DND-41 (cell line): ENCODE measurements at regions not wholly inside any gene's neighbourhood (a gene's known extent, or its start where the extent isn't known, plus 50 kb on each side); places are given as distances from the start of the nearest gene placed in this dataset.

ENCODE experiments used
- ATAC-seq: fragments of 200-7000 bp; cut with Tn5 transposase; 3 replicates; pipeline ENCODE4 v1.9.1; 2021; ENCODE audit warnings: low read depth; ENCODE audit not compliant: insufficient read depth
- DNase-seq: peaks from one replicate; pipeline ENCODE4 v3.0.0-alpha.2; 2020
- H2AFZ ChIP-seq: 2 replicates; pipeline ENCODE4 v1.6.0; 2012; ENCODE audit warnings: low read depth, low read length
- H3K27ac ChIP-seq: 2 replicates; pipeline ENCODE4 v1.5.1; 2012; ENCODE audit warnings: low read length, inconsistent platforms
- H3K27me3 ChIP-seq: fragments of 200-600 bp; sonication (generic); 2 replicates; pipeline ENCODE4 v1.6.0; 2012; ENCODE audit warnings: low read length, mild to moderate bottlenecking, inconsistent platforms; ENCODE audit not compliant: insufficient read depth, poor library complexity
- H3K36me3 ChIP-seq: 2 replicates; pipeline ENCODE4 v1.5.1; 2012; ENCODE audit warnings: low read length, inconsistent platforms; ENCODE audit not compliant: insufficient read depth
- H3K4me1 ChIP-seq: 2 replicates; pipeline ENCODE4 v1.5.1; 2012; ENCODE audit warnings: mild to moderate bottlenecking, low read length; ENCODE audit not compliant: insufficient read depth
- H3K4me2 ChIP-seq: 2 replicates; pipeline ENCODE4 v1.6.0; 2012; ENCODE audit warnings: mild to moderate bottlenecking, moderate library complexity, low read length, inconsistent platforms; ENCODE audit not compliant: insufficient read depth
- H3K4me3 ChIP-seq, 2 experiments: fragments of 200-600 bp in 1 of 2; shearing (Covaris generic) in 1 of 2; 2 replicates each; pipeline ENCODE4 v1.5.1; 2012 to 2016; ENCODE audit warnings: inconsistent platforms in 2 of 2, low read length in 2 of 2, mild to moderate bottlenecking in 2 of 2, low read depth in 1 of 2, moderate library complexity in 1 of 2
- H3K79me2 ChIP-seq: 2 replicates; pipeline ENCODE4 v1.6.0; 2012; ENCODE audit warnings: low read length, inconsistent platforms; ENCODE audit not compliant: insufficient read depth
- H3K9ac ChIP-seq: 2 replicates; pipeline ENCODE4 v1.6.0; 2012; ENCODE audit warnings: low read depth, mild to moderate bottlenecking, inconsistent platforms, low read length, moderate library complexity
- H3K9me3 ChIP-seq: 2 replicates; pipeline ENCODE4 v1.5.1; 2012; ENCODE audit warnings: low read length, moderate library complexity, mild to moderate bottlenecking, inconsistent platforms; ENCODE audit not compliant: insufficient read depth, severe bottlenecking
- H4K20me1 ChIP-seq: 2 replicates; pipeline ENCODE4 v1.6.0; 2012; ENCODE audit warnings: low read length; ENCODE audit not compliant: insufficient read depth
- EZH2 ChIP-seq: IDR thresholded peaks from 3 replicates; pipeline ENCODE4 v1.6.1; 2012; ENCODE audit warnings: borderline replicate concordance, low read depth, mild to moderate bottlenecking, moderate library complexity, low read length, inconsistent platforms; ENCODE audit not compliant: severe bottlenecking
- TF ChIP-seq, protein P1 (sequence below): IDR thresholded peaks from 2 replicates; pipeline ENCODE4 v1.5.1; 2012; ENCODE audit warnings: borderline replicate concordance, low read length, moderate library complexity, mild to moderate bottlenecking; ENCODE audit not compliant: poor library complexity, severe bottlenecking; ENCODE audit errors: extremely low read depth

DNA sequence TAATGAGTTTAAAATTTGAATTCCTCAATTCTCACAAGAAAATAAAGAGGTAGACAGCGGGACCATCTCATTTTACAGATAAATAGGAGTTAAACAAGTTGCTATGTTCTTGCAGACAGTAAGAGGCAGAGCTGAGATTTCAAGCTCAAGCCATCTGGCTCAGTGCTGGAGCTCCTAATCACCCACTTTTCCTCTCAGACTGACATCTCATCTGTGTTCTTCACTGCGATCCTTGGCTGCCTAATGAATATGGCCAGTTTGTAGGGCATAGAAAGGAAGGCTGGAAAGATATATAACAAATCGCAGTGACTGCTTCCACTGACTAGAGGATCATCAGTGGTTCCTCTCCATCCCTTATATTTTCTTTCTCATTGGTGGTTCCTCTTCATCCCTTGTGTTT, 151.2 kb downstream of the MPP7 start:
- Histone ChIP-seq H3K9me3 (no peaks in the 10 kb centered on the region), H3K9ac (no peak overlapping the region), H3K79me2 (no peaks in the 10 kb centered on the region), H3K27ac (no peak overlapping the region), H3K4me3 (no peak overlapping the region), H3K27me3 (peaks cover 20% of the 10 kb centered on the region), H3K4me2 (no peak overlapping the region), H2AFZ (no peak overlapping the region), H3K36me3 (no peaks in the 10 kb centered on the region), H3K4me1 (no peaks in the 10 kb centered on the region), H4K20me1 (no peaks in the 10 kb centered on the region)
- TF ChIP-seq EZH2, result no peak
- DNase-seq (no peak), ATAC-seq (no peak)

DNA sequence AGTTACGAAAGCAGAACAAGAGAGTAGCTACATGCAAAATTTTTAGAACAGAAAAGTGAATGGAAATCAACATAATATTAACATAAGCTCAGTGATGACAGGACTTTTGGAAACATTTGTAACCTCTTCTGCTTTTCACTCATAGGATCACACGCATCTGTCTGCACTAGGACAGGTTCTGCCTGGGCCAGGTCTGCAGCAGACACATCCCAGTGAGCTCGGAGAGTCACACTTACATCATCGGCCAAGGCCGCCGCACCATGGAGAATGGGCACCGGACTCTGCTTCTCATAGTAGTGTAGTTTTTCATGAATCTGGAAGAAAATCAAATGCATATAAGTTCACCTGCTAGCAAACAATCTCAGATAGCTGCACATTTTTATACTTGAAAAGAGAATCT, 150.9 kb upstream of the ODAD2 start:
- Histone ChIP-seq H3K9ac (no peak overlapping the region), H3K27ac (no peak overlapping the region), H3K4me2 (no peak overlapping the region), H3K36me3 (no peaks in the 10 kb centered on the region), H2AFZ (no peak overlapping the region), H3K4me1 (no peaks in the 10 kb centered on the region), H4K20me1 (no peaks in the 10 kb centered on the region), H3K79me2 (no peaks in the 10 kb centered on the region), H3K4me3 (no peak overlapping the region), H3K27me3 (peaks cover 20% of the 10 kb centered on the region), H3K9me3 (no peaks in the 10 kb centered on the region)
- ATAC-seq (no peak), DNase-seq (no peak)
- TF ChIP-seq, protein P1, sequence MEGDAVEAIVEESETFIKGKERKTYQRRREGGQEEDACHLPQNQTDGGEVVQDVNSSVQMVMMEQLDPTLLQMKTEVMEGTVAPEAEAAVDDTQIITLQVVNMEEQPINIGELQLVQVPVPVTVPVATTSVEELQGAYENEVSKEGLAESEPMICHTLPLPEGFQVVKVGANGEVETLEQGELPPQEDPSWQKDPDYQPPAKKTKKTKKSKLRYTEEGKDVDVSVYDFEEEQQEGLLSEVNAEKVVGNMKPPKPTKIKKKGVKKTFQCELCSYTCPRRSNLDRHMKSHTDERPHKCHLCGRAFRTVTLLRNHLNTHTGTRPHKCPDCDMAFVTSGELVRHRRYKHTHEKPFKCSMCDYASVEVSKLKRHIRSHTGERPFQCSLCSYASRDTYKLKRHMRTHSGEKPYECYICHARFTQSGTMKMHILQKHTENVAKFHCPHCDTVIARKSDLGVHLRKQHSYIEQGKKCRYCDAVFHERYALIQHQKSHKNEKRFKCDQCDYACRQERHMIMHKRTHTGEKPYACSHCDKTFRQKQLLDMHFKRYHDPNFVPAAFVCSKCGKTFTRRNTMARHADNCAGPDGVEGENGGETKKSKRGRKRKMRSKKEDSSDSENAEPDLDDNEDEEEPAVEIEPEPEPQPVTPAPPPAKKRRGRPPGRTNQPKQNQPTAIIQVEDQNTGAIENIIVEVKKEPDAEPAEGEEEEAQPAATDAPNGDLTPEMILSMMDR, result no peak
- no peak for TF ChIP-seq EZH2

DNA sequence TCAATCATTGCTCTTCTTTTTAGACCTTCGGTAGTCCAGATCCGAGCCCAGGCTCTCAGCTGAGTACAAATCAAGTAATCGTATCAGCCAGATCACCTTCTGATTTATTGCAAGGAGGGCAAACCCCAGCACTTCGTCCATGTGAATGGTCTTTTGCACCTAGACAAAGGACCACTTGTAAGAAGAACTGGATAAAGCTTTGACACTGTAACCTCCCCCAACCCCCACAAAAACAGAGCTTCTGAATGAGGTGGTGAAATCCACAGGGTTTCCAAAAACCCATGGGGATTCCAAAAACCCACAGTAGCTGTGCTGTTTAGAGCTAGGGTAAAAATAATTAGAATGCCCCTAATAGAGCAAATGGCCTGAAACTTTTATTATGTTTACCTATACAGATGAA, 148.8 kb upstream of the ODAD2 start:
- H4K20me1 ChIP-seq, result no peaks in the 10 kb centered on the region
- no peak for TF ChIP-seq EZH2
- TF ChIP-seq, protein P1, result no peak
- no peak overlapping the region for H3K27ac ChIP-seq
- no peak overlapping the region for H2AFZ ChIP-seq
- H3K79me2 ChIP-seq, result no peaks in the 10 kb centered on the region
- ATAC-seq (no peak), DNase-seq (no peak)
- H3K9ac ChIP-seq, result no peak overlapping the region
- H3K4me3 ChIP-seq, result no peak overlapping the region
- H3K36me3 ChIP-seq, result no peaks in the 10 kb centered on the region
- H3K27me3 ChIP-seq, result peaks cover 13% of the 10 kb centered on the region
- no peak overlapping the region for H3K4me2 ChIP-seq
- H3K9me3 ChIP-seq, result no peaks in the 10 kb centered on the region
- H3K4me1 ChIP-seq, result no peaks in the 10 kb centered on the region

DNA sequence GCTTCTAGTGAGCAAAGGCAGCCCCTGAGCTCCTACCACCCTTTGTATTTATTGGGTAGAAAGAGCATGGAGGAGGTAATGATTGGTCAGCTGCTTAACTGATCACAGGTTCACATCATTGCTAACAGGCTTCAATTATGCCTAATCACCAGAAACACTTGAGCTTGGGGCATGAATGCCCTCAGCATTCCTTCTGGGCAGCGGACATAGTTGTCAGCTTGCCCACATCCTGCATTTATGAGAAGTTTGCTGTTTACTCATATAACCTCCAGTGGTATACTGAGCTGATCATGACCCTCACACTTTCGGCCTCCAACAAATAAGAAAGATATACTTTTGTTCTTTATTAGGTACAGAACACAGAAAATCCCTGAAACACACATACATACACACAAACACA, 140.3 kb upstream of the ODAD2 start:
- peaks cover 8% of the 10 kb centered on the region for H3K9me3 ChIP-seq
- H3K9ac ChIP-seq, result no peak overlapping the region
- H3K36me3 ChIP-seq, result no peaks in the 10 kb centered on the region
- no peak overlapping the region for H3K4me2 ChIP-seq
- H3K27me3 ChIP-seq, result no peaks in the 10 kb centered on the region
- no peaks in the 10 kb centered on the region for H3K79me2 ChIP-seq
- H4K20me1 ChIP-seq, result no peaks in the 10 kb centered on the region
- no peak overlapping the region for H3K4me3 ChIP-seq
- H3K27ac ChIP-seq, result no peak overlapping the region
- ATAC-seq, result no peak
- no peaks in the 10 kb centered on the region for H3K4me1 ChIP-seq
- no peak overlapping the region for H2AFZ ChIP-seq
- no peak for DNase-seq
- TF ChIP-seq, protein P1, result no peak
- TF ChIP-seq EZH2, result no peak
